ENCODE measurements at regions not wholly inside any gene's neighbourhood (a gene's known extent, or its start where the extent isn't known, plus 50 kb on each side); places are given as distances from the start of the nearest gene placed in this dataset.
"Not testable (repeated sequence)": the region's sequence is repeated elsewhere in the genome, so short reads cannot be mapped to it uniquely, and the experiment has no call there.

DNA sequence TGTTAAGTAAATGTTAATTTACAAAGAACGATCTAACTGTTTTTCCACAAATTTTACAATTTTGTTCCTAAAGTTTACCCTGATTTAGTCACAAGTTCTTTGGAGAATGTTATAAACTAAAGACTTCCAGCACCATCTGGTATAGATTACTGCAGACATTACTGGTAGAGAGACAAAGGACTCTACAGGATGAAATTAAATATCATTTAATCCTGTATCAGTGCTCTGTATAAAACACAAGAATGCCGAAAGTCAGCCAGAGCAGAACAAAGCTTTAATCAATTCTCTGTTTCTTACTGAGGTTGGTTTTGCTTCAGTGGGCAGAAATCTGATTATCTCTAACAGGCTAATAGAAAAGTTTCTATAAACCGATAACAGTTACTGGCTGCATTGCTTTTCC, 763.6 kb downstream of the TENT5A start:
- intact Hi-C loops (cut with micrococcal nuclease; ENCODE audit: unreplicated experiment): no loop called here
- Histone ChIP-seq H3K27ac (ENCODE audit: low read depth, low read length, poor library complexity, severe bottlenecking) (peak overlapping the region; percentile 47), H3K4me3 (ENCODE audit: low read depth, low read length, poor library complexity, severe bottlenecking) (no peak overlapping the region), H3K4me1 (ENCODE audit: insufficient read depth, low read length, poor library complexity, severe bottlenecking) (peaks cover 28% of the 10 kb centered on the region), H3K9me3 (ENCODE audit: low read depth, low read length, poor library complexity, severe bottlenecking) (peaks cover 7% of the 10 kb centered on the region), H3K27me3 (replicated peaks; ENCODE audit: insufficient read depth, low read depth, low read length, poor library complexity) (no peaks in the 10 kb centered on the region), H3K36me3 (ENCODE audit: insufficient read depth, low read length, poor library complexity, severe bottlenecking) (no peaks in the 10 kb centered on the region)
- DNase-seq (ENCODE audit: low spot score): peak; percentile 75
- TF ChIP-seq EZH2 (IDR thresholded peaks at IDR 0.05; ENCODE audit: borderline replicate concordance, low read depth, low read length, poor library complexity, severe bottlenecking): no peak
- TF ChIP-seq, protein P1, sequence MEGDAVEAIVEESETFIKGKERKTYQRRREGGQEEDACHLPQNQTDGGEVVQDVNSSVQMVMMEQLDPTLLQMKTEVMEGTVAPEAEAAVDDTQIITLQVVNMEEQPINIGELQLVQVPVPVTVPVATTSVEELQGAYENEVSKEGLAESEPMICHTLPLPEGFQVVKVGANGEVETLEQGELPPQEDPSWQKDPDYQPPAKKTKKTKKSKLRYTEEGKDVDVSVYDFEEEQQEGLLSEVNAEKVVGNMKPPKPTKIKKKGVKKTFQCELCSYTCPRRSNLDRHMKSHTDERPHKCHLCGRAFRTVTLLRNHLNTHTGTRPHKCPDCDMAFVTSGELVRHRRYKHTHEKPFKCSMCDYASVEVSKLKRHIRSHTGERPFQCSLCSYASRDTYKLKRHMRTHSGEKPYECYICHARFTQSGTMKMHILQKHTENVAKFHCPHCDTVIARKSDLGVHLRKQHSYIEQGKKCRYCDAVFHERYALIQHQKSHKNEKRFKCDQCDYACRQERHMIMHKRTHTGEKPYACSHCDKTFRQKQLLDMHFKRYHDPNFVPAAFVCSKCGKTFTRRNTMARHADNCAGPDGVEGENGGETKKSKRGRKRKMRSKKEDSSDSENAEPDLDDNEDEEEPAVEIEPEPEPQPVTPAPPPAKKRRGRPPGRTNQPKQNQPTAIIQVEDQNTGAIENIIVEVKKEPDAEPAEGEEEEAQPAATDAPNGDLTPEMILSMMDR (conservative IDR thresholded peaks at IDR 0.05; ENCODE audit: low read depth, low read length): no peak
- CTCF ChIA-PET: no interaction called here
- BruUV-seq (replicated peaks): no TSS peak
- POLR2A ChIA-PET (ENCODE audit: low non-redundant PET): no interaction called here

DNA sequence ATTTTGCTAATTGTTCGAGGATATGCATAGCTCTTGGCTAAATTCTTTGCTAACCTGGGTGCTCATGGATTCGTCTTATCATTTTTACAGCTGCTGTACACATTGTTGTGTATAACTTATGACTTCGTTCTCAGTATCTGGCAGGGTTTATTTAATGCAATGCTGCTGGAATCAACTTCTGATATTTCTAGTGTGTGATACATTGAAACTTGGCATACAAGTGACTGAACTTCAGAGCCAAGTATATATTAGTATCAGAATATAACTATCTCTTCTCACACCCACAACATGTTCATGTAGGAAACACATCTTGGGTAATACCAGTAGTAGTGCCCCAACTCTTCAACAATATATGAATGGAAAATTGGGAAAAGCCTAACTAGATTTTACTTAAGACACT, 764.2 kb downstream of the TENT5A start:
- Histone ChIP-seq H3K9me3 (ENCODE audit: low read depth, low read length, poor library complexity, severe bottlenecking) (peaks cover 7% of the 10 kb centered on the region), H3K27ac (ENCODE audit: low read depth, low read length, poor library complexity, severe bottlenecking) (peak overlapping the region; percentile 47), H3K4me1 (ENCODE audit: insufficient read depth, low read length, poor library complexity, severe bottlenecking) (peaks cover 28% of the 10 kb centered on the region), H3K36me3 (ENCODE audit: insufficient read depth, low read length, poor library complexity, severe bottlenecking) (no peaks in the 10 kb centered on the region), H3K27me3 (replicated peaks; ENCODE audit: insufficient read depth, low read depth, low read length, poor library complexity) (no peaks in the 10 kb centered on the region), H3K4me3 (ENCODE audit: low read depth, low read length, poor library complexity, severe bottlenecking) (no peak overlapping the region)
- DNase-seq (ENCODE audit: low spot score): no peak
- no TSS peak for BruUV-seq (replicated peaks)
- POLR2A ChIA-PET (ENCODE audit: low non-redundant PET): no interaction called here
- TF ChIP-seq, protein P1 (conservative IDR thresholded peaks at IDR 0.05; ENCODE audit: low read depth, low read length): no peak
- TF ChIP-seq EZH2 (IDR thresholded peaks at IDR 0.05; ENCODE audit: borderline replicate concordance, low read depth, low read length, poor library complexity, severe bottlenecking): no peak
- intact Hi-C loops (cut with micrococcal nuclease; ENCODE audit: unreplicated experiment): no loop called here
- CTCF ChIA-PET: no interaction called here

DNA sequence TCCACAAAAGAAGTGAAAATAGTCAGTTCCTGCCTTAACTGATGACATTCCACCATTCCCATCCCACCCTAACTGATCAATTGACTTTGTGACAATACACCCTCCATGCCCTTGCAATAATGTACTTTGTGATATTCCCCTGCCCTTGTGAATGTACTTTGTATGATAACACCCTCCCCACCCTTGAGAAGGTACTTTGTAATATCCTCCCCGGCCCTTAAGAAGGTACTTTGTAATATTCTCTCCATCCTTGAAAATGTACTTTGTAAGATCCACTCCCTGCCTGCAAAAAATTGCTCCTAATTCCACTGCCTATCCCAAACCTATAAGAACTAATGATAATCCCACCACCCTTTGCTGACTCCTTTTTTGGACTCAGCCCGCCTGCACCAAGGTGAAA, 771.3 kb downstream of the TENT5A start:
- intact Hi-C loops (cut with micrococcal nuclease; ENCODE audit: unreplicated experiment); CTCF ChIA-PET; H3K27me3 ChIP-seq (replicated peaks; ENCODE audit: insufficient read depth, low read depth, low read length, poor library complexity); BruUV-seq (replicated peaks); H3K4me3 ChIP-seq (ENCODE audit: low read depth, low read length, poor library complexity, severe bottlenecking); H3K9me3 ChIP-seq (ENCODE audit: low read depth, low read length, poor library complexity, severe bottlenecking); DNase-seq (ENCODE audit: low spot score); H3K36me3 ChIP-seq (ENCODE audit: insufficient read depth, low read length, poor library complexity, severe bottlenecking); H3K4me1 ChIP-seq (ENCODE audit: insufficient read depth, low read length, poor library complexity, severe bottlenecking); POLR2A ChIA-PET (ENCODE audit: low non-redundant PET); H3K27ac ChIP-seq (ENCODE audit: low read depth, low read length, poor library complexity, severe bottlenecking): not testable (repeated sequence)

- intact Hi-C loops (cut with micrococcal nuclease; ENCODE audit: unreplicated experiment): no loop called here
- POLR2A ChIA-PET (ENCODE audit: low non-redundant PET): interaction anchor here (0.6 kb wide), 1 partner anchor 1109 kb away, joined by 3 read pairs; no protein-coding TSS in a partner anchor
- Histone ChIP-seq H3K27me3 (replicated peaks; ENCODE audit: insufficient read depth, low read depth, low read length, poor library complexity) (no peaks in the 10 kb centered on the region), H3K9me3 (ENCODE audit: low read depth, low read length, poor library complexity, severe bottlenecking) (no peaks in the 10 kb centered on the region), H3K4me1 (ENCODE audit: insufficient read depth, low read length, poor library complexity, severe bottlenecking) (no peaks in the 10 kb centered on the region), H3K27ac (ENCODE audit: low read depth, low read length, poor library complexity, severe bottlenecking) (no peak overlapping the region), H3K36me3 (ENCODE audit: insufficient read depth, low read length, poor library complexity, severe bottlenecking) (no peaks in the 10 kb centered on the region), H3K4me3 (ENCODE audit: low read depth, low read length, poor library complexity, severe bottlenecking) (no peak overlapping the region)
- no peak for TF ChIP-seq EZH2 (IDR thresholded peaks at IDR 0.05; ENCODE audit: borderline replicate concordance, low read depth, low read length, poor library complexity, severe bottlenecking)
- TF ChIP-seq, protein P1 (conservative IDR thresholded peaks at IDR 0.05; ENCODE audit: low read depth, low read length): no peak
- BruUV-seq (replicated peaks): no TSS peak
- no peak for DNase-seq (ENCODE audit: low spot score)
- CTCF ChIA-PET: no interaction called here
These were observed 776.1 kb downstream of the TENT5A start for GRCh38 chr6:80976336-80976735.
